Stimulated activated CD4-positive, alpha-beta T cell treated with anti-CD3 and anti-CD28 coated beads, Interleukin-2, amount 100 ng/mL, for 48 hours (primary cell): ENCODE measurements at regions not wholly inside any gene's neighbourhood (a gene's known extent, or its start where the extent isn't known, plus 50 kb on each side); places are given as distances from the start of the nearest gene placed in this dataset.
"Not testable (repeated sequence)": the region's sequence is repeated elsewhere in the genome, so short reads cannot be mapped to it uniquely, and the experiment has no call there.

Experiments used
- DNase-seq, 2 donors: peaks; one replicate each; pipeline ENCODE4 v3.0.0-alpha.2; 2020

DNA sequence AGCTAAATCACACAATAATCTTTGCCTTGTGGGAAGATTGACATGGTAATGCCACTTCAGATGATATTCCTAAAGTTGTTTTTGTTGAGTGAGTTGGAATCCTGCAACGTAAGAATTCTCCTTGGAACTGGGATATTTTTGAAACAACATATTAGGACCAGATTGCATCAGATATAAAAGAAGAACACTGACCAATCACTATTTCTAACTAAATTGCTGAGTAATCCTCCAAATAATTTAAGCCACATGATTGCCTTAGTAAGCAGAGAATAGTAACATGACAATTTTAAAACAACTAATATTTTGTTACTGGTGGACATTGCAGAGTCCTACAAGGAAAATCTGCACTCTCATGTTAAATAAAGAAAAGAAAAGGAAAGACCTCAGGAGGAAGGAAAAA is 353.9 kb upstream of the LMCD1 start:
- no peak for DNase-seq

GRCh38 chr3:8152821-8153418 is 348.7 kb upstream of the LMCD1 start:
- DNase-seq: no peak

- no peak for DNase-seq
Observed at GRCh38 chr3:8153800-8154199, 347.8 kb upstream of the LMCD1 start.

GRCh38 chr3:8154617-8155016 is 347.0 kb upstream of the LMCD1 start:
- no peak for DNase-seq

DNA sequence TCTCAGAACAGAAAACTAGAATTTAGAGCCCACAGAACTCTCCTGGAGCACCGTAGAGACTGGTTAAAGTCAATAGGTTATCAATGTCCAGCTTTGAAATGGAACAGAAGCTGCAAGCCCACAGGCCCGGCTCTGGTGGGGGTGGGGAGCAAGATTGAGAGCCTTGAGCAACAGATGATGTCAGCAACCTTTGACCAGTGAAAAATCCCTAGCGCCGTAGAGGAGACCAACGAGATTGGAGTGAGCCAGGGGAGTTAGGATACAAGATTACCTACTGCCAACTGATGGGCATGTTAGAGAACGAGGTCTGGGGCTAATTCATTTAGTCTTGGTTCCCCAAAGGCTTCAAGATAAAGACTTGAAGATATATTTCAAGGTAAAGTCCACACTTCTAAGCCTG is 345.5 kb upstream of the LMCD1 start:
- no peak for DNase-seq

DNA sequence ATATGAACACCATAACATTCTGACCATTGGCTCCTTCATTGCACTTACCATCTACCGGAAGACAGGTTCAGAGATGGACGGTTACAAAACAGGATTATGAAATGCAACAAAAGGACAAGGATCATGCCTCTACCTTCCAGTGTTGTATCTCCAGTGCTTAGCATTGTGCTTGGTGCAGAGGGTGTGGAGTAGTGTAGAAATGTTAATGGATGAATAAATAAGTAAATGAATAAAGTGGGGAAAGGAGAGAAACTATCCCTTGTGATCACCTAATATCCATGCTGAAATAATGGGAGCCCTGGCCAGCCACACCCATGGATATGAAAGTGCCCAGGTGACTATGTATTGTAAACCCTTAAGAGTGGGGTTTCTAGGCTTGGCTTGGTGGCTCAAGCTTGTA is 344.8 kb upstream of the LMCD1 start:
- no peak for DNase-seq

DNA sequence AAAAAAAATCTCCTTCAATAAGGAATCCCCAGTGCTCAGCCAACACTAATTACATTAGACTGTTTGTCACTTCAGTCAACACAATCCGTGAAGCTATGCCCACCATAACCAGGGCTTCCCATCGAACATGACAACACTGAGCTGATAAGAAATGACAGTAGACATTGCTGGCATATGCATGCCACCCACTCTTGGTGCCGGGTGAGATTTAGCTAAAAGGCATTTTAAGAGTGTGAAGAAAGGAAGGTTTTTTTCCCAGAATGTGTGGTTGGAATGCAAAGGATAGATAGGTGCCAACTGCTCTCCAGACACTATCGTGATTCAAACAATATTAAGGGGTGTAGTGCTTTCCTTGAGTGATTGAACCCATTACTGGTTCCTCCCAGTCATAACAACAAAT is 344.0 kb upstream of the LMCD1 start:
- no peak for DNase-seq

- DNase-seq: no peak
Observed at GRCh38 chr3:8164145-8164544, 337.5 kb upstream of the LMCD1 start.

DNA sequence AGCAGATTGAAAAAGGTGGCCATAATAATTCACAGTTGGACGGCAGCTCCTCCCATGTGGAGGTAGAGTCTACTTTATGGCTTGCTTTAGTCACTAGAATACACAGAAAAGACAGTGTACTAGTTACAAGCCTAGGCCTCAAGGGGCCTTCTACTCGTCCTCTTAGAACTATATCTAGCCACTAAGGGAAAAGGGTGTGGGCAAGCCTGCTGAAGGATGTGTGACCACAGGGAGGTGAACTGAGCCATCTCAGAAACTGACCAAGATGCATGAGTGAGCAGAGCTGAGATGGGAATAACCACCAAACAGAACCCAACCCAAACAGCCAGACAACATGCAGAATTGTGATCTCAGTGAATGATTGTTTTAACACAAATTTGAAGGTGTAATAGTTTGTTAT is 335.6 kb upstream of the LMCD1 start:
- no peak for DNase-seq

DNA sequence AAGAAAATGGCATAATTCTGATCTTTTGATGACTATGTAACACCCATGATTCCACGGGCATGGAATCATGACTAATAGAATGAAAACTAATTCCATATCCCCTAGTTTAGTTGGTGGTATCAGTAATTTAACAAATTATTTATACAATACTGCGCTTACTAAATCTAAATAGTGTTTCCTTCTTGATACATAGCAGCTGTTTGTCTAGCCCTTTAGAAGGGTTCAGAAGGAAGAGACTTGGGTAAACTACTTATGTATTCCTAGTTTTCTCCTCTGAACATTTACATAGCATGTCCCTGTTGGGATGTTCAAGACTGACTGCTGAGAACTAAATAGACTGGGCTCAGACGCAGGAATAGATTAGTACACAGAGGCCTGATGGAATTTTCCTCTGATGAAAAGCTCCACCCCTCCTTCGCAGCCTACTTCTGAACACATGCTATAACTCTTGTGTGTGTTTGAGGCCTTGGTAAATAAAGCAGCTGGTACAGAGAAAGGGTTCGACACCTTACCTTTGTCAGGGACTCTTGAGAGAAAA is 330.6 kb upstream of the LMCD1 start:
- DNase-seq: no peak

GRCh38 chr3:8173892-8174291 is 327.7 kb upstream of the LMCD1 start:
- no peak for DNase-seq

DNA sequence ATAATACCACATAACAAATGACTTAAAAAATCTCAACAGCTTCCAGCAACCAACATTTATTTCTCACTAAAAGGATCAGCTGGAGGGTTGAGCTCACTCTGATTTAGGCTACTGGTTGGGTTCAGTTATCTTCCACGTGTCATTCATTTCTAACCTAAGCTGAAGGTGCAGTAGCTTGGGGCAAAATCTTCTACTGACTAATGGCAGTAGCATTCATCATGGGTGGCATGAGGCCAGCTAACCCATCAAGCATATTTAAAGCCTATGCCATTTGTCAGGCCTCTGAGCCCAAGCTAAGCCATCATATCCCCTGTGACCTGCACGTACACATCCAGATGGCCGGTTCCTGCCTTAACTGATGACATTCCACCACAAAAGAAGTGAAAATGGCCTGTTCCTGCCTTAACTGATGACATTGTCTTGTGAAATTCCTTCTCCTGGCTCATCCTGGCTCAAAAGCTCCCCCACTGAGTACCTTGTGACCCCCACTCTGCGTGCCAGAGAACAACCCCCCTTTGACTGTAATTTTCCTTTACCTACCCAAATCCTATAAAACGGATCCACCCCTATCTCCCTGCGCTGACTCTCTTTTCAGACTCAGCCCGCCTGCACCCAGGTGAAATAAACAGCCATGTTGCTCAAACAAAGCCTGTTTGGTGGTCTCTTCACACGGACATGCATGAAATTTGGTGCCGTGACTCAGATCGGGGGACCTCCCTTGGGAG is 324.7 kb upstream of the LMCD1 start:
- not testable (repeated sequence) for DNase-seq

DNA sequence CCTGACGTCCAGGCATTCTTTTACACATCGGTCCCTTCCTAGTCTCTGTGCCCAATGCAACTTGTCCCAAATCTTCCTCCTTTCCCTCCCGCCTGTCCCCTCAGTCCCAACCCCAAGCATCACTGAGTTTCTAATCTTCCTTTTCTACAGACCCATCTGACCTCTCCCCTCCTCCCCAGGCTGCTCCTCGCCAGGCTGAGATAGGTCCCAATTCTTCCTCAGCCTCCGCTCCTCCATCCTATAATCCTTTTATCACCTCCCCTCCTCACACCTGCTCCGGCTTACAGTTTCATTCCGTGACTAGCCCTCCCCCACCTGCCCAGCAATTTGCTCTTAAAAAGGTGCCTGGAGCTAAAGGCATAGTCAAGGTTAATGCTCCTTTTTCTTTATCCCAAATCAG is 323.1 kb upstream of the LMCD1 start:
- DNase-seq: not testable (repeated sequence)

DNA sequence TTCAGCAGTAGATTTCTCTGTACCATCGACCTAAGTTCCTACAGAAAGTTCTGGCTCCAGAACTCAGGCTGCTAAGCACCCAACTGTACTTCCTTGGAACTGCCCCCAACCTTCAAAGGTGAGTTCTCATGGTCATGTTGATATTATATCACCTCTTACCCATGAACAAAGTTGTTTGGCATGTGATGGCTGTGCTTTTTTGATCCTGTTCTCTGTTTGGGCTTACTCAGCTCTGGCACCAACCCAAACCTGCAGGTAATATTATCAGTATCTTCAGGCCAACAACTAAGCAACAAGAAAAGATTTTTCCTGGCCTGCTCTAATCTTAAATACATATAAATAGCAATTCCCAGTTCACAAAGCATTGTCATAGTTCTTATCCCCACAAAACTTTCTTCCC is 318.7 kb upstream of the LMCD1 start:
- no peak for DNase-seq

GRCh38 chr3:8183627-8184026 is 318.0 kb upstream of the LMCD1 start:
- DNase-seq: no peak

DNA sequence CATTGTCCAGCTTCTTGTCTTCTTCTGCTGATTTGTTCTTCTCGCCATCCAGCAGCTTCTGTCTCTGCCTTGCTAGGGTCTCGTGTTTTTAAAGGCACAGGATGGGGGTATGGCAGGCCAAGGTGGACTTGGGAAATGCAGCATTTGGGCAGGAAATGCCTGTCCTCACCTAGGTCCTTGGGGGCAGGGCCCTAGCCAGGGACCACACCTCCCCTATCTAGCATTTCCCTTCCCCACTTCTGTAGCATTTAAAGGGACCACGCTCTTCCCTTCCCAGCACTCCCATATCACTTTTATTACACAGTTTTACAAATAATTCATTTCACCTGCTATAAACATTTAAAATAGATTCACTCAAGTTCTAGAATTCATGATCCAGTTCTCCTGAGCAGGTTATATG is 315.4 kb upstream of the LMCD1 start:
- no peak for DNase-seq

DNA sequence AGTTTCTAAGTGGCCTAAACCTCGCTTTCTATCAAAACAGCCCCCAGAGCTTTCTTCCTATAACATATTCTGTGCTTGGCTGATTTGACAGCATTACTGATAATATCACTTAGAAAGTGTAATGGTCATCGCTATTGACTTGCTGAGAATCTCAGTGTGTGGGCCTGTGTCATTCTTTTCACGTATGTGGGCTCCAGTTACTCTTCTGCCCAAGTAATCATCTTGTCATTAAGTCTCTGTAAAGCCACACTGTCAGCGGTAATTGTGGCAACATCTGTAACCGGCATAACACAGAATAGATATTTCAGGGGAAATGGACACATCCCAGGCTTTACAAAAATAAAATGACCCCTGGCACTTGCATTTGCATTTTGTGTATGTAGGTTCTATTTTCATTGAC is 313.6 kb upstream of the LMCD1 start:
- no peak for DNase-seq

DNA sequence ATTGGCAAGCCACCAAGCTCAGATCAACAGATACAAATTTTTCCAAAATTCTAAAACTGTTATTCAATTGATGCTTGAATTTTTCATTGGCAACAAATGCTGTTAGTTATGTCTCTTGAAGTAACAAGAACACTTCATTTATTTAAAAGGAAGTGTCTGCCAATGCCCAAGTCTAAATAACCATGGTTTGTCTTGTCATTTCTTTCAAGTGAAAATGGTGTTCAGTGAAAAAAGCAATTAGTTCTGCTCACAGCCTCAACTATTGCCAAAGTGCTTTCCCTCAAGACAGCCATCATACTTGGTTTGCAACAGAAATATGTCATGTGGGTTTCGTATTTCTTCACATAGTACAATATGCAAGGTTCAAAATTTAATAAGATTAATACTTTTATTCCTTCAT is 312.6 kb upstream of the LMCD1 start:
- no peak for DNase-seq

DNA sequence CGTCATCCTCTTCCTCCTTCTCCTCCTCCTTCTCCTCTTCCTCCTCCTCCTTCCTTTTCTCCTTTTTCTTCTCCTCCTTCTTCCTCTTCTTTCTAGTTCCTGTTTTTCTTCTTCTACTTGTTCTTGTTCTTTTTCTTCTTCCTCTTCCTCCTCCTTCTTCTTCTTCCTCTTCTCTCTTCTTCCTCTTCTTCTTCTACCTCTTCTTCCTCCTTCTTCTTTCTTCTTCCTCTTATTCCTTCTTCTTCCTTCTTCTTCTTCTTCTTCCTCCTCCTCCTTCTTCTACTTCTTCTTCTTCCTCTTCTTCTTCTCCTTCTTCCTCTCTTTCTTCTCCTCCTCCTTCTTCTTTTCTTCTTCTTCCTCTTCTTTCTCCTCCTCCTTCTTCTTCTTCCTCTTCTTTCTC is 310.2 kb upstream of the LMCD1 start:
- no peak for DNase-seq

- no peak for DNase-seq
Observed at GRCh38 chr3:8197384-8197783, 304.2 kb upstream of the LMCD1 start.

DNA sequence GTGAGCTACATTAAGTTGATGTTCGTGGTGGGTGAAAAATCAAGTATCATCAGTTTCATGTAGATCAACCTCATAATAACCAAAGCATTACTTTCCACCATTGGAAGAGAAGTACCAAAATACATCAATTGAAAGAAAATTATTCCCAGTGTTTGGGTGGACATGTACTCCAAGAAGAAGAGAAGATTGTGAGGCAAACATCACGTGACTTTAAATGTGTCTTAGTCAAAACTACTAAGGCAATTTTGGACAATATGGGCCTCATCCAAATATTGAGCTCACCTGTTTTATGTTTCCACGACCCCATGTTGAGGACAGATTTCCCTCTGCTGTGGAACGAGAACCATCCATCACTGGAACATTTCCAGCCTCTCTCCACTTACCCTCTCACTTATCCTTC is 303.0 kb upstream of the LMCD1 start:
- no peak for DNase-seq

- DNase-seq: no peak
Observed at GRCh38 chr3:8200996-8201395, 300.6 kb upstream of the LMCD1 start.

DNA sequence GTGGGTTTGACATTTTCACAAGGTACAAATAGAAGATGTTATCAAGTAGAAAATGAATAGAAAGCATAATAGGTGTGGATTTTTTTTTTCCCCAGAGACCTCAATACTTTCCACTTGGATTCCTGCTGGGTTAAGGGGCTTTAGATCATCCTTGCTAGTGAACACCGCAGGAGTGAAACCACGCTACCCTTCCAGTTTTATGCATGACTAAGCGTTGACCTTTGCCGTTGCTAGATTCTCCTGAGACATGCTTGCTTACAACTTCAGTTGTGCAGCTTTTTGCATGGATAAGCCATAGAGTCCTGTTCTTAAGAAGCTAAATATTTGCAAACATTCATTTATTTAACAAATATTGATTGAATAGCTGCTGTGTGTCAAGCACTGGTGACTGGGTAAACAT is 299.7 kb upstream of the LMCD1 start:
- DNase-seq: no peak

DNA sequence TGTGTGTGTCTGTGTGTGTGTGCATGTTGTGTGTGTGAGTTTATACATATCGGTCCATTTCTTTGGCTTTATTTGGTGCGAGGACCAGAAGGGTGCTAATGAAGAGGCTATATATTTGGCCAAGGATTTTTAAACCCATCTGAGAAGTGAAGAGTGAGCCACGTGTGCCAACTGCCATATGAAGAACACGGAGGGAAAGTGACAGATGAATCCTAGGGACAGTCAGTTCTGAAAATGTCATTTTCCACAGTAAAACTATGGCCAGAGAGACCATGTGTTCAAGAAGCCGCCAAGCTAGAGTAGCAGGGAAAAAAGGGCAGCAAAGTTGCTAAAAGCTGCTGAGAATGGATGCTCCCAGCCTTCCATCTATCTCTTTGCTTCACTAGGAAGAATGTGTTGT is 297.3 kb upstream of the LMCD1 start:
- DNase-seq: no peak
